ENCODE measurements at regions not wholly inside any gene's neighbourhood (a gene's known extent, or its start where the extent isn't known, plus 50 kb on each side); places are given as distances from the start of the nearest gene placed in this dataset.

DNA sequence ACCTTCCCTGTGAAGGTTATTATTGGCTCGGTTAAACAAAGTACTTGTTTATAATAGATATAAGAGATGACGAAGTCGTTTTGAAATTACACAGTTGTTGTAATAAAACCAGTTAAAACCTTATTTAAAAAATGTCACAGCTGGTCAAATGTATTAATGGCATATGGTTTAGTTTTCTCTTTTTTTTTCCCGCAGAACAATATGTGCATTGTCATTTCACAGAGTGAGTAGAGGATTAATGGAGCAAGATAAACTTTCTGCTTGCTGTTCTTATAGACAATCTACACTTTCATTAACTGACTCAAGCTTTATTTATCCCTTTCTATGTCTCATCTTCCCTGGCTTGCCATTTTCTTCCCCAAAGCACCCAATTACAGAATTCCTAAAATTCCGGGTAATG is 404.3 kb upstream of the NPVF start:
- no peak for DNase-seq (ENCODE audit: low spot score)

DNA sequence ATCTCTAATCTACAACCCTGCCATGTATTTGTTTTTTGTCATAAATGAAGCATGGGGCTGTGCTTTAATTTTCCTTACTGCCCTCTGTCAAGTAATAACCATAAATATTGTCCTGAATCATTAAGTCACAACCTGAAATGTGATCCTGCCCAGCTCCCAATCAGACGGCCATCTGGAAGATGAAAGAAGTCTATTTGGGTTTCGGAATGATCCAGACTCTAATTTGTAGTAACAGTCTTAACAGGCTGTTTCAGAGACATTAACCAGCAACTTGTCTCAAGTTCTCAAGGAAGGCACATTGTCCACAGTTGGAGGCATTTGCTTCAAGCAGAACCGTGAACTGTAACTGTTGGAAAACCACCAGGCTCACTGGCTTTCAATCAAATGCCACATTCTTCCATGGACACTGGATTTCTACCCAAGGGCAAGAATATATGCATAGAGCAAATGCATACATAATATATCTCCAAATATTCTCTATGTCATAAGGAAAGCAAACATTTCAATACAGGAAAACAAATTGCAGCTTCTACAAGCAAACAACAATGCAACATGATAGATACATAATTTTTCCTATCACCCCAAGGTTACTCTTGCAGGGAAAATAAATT is 405.2 kb upstream of the NPVF start:
- no peak for DNase-seq (ENCODE audit: low spot score)

DNA sequence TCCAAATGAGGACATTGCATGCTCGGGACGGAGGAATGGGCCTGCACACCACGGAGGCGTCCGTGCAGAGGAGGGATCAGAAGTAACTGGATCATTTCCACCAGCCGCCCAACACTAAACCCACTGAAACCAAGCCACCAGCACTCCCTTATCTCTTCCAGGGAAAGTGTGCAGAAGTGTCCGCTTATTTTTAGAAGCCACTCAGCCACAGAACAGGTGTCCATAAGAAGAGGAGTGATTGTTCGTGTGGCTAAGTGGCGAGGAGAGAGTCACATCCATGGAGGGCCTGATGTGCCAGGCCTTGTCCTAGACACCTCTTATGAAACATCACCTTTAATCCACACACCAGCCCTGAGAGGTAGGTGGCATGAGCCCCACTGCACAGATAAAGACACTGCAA is 407.9 kb upstream of the NPVF start:
- DNase-seq (ENCODE audit: low spot score): no peak

DNA sequence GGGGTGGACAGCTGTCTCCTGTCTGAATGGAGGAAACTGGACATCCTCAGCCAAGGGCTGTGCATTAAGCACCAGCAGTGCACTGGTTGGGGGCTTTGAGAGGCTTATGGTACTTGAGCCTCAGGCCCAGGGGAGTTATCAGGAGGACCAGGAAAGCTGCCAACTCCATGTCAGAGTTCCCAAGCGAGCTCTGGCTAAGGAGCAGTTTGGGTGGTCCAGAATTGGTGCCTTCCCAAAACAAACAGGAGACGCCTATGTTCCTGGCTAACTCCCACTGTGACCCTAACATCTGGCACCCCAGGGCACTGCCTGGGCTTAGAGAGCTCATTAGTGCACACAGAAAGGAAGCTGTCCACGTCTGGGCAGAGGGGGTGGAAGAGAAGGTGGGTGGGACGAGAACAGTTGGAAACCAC is 408.6 kb upstream of the NPVF start:
- no peak for DNase-seq (ENCODE audit: low spot score)

DNA sequence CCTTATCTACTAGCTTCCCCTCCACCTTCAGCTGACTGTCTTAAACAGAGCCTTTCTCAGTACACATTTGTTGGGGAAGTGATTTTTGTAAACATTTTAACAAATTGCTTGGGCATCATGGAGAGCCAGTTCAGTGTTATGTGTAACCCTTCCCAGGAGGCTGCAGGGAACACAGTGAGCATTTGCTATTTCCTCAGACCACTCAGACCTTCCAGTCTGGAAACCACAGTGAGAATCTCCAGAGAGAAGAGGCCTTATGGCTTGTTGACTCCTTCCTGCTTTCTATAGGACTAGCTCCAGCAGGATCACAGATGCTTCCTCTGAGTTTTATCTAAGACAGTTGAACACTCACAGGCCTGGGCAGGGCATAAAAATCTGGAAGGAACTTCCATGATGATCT is 409.8 kb upstream of the NPVF start:
- no peak for DNase-seq (ENCODE audit: low spot score)

DNA sequence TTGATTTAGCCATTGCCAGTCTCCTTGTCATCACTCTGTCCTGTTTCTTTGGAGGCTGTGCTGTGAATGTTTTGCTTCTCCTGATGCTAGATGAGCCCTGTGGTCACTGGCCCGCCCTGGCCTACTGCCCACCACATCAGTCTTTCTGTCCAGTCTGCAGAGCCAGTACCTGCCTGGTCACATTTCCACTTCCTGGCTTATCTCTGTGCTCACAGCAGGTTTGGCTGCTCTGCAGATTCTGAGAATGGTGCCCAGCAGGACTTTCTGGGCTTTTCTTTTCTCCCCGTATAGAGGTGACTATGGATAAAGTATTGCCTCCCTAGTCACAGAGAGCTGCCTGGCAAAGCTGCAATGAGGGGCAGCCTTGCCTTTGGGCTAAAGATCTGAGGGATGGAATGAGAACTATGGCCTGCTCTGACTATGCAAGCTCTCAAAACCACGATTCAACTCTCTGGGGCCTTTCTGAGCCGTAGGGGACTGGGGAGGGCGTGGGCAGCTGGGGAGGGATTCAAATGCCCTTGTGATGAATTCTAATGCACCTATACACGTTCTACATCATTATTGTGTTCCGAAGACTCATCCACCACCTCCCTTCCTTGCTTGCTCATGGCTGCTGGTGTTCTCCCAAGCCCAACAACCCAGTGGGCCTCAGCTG is 410.4 kb upstream of the NPVF start:
- DNase-seq (ENCODE audit: low spot score): no peak

DNA sequence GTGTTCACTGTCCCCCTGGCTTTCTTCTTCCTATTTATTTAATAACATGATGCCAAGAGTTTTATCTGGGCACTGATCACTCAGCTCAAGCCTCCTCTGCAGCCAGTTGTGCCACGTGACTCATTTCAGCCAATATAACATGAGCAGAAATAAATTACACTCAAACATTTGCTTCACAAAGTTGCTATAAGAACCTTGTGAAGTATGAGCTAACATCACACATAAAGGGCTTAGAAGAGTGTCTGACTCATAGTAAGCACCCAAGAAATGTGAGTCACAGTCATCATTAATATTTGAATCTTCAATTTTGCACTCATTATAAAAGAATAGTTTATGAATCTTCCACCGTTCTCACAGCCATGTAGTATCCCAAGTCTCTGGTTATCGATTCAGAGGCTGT is 414.6 kb upstream of the NPVF start:
- DNase-seq (ENCODE audit: low spot score): no peak

DNA sequence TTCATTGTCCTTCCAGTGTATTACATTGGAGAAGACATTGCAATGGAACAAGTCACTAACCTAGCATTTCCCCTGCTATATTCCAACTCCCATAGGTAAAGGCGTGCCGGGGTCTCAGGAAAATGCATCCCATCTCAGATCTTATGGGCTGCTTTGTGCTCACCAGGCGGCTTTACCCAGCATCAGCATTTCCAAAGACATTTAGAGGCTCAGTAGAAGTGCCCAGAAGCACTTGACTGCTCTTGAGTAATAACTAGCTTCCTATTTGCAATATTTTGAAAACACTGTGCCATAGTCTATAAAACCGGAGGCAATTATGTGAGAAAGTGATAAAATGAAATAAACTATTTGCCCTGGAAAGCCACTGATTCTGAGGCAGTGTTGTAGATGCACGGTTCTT is 415.0 kb upstream of the NPVF start:
- DNase-seq (ENCODE audit: low spot score): no peak

DNA sequence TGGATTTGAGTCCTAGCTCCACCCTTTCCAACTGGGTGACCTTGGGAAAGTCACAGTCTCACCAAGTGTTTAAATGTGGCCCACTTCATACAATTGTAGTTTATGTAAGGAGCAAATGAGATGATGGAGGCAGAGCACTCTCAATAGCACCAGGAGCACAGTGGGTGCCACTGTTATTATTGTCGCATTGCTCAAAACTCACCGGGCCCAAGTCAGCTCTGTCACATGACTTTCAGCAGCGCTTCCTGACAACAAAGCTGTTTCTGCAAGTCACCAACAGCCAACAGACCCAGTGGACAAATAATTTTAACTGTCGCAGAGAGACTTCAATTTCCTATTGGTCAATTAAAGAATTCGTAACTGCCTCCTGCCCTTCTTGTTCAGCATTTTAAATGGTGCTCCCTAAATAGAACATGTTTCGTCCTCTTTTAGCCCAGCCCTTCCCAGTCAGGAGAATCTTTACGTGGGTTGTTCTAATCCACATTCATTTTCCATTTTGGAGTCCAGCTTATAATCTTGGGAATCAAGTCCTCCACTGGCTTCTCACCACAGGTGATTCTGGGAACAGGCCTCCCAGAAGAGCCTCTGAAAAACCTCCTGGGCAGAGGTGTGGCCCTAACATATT is 415.6 kb upstream of the NPVF start:
- no peak for DNase-seq (ENCODE audit: low spot score)

DNA sequence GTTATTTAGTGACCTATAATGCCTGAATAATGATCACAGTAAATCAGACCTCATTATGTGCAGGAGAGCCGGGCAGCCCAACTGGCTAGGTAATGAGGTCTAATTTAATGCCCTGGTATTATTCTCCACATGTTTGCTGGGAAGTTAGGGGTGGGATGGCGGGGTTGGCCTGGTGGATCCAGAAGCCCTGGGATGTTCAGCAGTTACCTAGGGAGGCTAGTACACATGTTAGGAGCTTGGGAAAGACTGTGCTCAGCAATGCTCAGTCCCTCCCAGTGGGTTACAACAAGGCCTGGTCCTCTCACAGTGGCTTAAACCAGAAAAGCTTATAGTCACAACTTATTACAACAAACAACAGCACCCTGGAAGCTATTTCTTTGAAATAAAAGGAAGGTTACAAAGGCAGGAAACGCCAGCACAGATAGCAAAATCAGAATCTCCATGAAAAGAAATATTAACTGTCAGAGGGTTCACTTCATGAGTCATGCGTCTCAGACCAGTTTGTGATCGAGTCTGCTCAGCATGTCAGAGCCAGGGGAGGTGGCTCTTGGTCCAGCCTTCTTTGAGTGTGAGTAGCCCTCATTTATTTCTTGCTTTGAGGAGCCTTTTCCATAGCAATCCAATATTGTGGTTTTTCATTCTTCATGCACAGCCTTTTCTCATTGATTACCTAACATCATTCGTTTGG is 418.6 kb upstream of the NPVF start:
- no peak for DNase-seq (ENCODE audit: low spot score)

DNA sequence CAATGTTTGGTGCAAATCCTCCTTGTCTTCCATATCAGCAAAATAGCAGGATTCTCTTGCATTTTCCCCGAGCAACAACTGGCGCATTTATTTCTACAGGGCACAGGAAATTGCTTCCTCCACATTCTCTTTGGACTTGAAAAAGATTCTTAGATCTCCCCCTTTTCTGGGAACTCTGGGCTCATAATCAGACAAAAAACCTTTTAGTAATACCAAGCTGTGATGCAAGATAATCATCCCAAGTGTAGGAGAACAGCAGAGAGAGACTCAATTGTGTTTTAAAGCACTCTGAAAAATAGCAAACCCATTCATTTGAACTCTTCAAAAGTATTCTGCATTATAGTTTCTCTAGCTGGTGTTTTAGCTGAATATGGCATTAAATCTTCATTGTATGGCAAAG is 419.6 kb upstream of the NPVF start:
- no peak for DNase-seq (ENCODE audit: low spot score)

DNA sequence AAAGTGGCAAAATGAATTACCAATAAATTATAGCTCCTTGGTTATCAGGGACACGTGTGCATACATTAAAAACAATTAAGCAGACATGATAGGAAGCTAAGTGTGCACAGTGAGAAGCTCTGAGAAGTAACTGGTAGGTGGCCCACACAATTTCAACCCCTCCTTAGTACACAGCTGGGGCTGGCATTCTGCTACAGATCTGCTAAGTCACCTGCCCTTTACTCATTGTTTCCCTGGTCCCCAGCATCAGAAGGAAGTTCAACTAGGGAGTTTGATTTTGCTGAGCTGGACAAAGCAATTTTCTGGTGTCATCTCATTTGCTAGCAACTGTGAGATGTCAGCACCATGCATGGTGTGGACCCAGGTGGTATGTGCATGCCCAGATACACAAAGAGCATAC is 424.1 kb upstream of the NPVF start:
- no peak for DNase-seq (ENCODE audit: low spot score)

DNA sequence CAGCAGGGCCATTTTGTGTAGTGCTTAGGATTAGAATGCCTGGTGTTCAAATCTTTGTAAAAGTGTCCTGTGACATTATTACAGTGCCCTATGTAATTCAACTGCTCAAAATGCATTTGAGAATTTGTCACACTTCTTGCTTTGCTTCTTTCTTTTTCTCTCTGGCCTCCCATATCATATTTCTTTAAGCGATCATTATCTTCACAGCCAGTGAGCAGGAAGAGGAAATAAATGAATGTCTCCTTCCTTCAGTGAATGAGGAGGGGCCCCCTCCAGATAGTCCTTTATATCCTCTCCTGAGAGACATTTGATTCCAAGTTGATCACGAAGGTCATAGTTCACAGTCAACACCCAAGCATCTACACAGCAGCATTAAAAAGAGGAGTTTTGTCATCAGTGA is 425.1 kb upstream of the NPVF start:
- DNase-seq (ENCODE audit: low spot score): no peak

DNA sequence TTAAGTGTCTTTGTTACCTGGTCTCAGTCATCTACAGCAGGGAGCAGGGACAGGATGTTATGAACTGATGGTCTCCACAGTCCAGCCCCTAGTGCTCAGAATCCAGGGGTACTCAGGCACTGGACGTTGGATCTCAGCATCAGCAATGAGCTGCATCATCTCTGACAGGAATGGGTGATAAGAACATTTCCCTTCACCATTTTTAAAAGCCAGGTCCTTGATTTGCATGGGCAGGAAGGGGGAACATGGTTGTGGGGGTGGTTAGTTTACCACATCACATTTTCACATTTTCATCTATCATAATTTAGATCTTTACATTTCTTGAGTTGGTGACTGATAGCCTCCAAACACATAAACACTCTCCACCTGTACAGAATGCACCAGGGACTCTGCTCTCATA is 427.8 kb upstream of the NPVF start:
- DNase-seq (ENCODE audit: low spot score): no peak

DNA sequence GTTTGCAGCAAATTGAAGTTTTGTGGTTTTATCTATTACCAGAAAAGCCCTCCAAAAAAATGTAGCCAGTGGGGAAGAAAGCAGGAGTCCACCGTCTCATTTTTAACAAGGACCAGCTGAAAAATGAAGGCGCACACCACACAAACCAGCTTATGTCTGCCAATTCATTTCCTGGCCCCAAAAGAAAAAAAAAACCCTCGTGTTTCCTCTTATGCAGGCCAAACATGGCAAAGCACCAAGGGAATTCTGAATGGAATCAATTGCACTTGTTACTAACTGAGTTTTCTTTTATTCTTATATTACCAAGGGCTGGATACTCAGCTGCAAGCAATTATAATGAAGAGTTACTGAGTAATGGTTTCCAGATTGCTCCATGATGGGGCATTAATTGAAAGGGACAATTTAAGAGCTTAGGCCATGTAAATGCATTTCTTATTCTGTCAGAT is 428.3 kb upstream of the NPVF start:
- no peak for DNase-seq (ENCODE audit: low spot score)

DNA sequence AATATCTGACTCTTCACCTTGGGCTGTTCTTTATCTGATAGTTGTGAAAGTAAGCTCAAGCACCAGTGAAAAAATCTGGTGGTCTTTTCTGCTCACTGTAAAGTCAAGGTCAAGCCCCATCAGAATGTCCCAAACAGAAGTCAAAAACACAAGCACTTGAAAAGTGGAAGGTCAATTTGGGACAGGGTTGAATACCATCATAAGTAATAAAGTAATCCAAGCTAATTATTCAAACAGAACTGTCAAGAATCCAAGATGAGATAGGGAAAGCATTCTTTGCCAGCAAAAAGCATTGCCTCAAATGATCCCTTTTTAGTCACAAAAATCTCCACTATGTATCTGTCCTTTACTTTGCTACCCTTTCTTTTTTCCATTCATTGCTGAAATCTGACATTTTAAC is 430.1 kb upstream of the NPVF start:
- no peak for DNase-seq (ENCODE audit: low spot score)

DNA sequence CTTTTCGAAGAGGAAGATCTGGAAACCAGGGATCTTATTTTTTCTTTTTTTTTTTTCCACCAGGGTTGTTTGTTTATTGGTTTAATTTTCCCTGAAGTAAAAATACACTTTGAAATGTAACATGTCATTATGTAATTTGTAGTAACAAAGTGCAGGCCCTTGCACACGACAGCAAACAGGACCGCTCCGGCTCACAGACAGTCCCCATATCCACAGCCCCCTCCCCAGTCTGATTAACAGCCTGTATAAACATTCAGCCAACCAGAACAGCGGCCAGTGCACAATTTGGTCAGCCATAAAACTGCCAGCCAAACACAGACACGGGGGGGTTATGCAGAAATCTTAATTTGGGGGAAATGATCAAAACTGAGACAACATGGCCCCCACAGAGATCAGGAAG is 431.6 kb upstream of the NPVF start:
- DNase-seq (ENCODE audit: low spot score): no peak

DNA sequence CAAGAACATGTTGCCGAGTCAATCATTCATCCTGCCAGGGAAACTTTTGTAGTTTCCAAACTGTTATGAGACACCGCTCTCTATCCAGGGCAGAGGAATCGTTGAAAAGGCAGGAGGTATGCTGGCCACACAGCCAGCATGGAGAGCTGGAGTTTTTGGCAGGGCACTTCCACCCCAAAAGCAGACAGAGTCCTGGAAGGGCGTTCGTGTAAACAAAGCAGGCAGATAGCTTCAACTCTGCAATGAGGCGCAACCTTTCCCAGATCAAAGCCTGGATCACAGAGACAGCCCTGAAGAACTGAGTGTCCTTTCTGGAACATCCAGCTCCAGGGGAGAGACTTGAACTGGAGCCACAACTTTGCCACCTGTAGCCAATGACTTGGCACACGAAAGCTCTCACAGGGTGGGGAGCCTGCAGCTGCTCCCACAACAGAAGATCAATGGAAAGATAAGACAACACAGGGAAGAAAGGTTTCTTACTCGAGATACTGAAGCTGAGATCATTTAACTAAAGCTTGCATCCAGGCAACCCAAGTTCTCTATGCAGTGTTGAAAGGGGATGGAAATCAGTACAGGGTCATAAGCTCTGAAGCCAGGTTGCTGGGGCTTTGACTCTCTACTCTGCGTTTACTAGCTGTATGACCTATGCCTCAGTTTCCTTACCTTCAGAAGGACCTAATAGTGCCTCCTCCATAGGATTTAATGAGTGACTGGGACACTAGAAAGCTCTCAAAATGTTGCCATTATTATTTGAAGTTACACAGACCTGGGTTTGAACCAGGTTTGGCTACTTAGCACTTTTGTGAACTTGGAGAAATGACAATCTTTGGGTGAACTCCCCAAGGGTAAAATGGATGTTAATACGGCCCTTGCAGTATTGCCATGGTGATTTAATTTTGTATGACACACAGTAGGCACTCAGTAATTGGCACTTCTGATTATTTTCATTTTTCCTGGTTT is 434.8 kb upstream of the NPVF start:
- no peak for DNase-seq (ENCODE audit: low spot score)

DNA sequence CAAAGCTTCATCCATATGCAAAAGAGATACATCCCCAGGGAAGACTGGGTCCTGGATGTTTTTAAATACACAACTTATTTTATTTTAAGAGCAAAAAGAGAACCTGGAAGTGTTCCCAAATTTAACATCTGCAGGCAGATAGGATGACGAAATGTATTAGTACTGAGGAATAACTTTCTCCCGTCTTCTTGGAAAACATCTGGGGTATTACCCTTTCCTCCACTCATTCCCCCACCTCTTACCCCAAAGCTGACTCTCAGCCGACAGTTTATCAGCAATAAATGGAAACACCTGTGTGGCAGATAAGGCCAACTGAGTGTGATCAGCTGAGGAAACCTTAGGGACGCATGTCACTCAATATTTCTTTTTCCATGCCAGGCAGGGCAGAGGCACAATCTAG is 435.6 kb upstream of the NPVF start:
- DNase-seq (ENCODE audit: low spot score): no peak

DNA sequence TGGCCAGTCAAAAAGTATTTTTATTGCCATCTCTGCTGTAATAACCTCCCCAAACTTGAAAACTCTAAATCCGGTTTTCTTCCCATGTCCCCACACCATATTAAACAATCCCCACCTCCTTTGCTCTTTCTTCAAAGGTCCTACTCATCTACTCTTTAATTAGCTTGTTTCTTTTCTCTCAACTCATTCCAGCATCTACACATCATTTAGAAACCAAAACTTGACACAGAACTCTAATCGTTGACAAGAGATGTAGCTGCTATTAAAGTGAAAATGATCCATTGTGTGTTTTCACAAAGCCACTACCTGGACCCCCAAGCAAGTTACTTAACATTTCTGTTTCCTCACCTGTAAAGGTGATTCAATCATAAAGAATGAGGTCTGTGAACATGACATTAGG is 436.3 kb upstream of the NPVF start:
- DNase-seq (ENCODE audit: low spot score): no peak

DNA sequence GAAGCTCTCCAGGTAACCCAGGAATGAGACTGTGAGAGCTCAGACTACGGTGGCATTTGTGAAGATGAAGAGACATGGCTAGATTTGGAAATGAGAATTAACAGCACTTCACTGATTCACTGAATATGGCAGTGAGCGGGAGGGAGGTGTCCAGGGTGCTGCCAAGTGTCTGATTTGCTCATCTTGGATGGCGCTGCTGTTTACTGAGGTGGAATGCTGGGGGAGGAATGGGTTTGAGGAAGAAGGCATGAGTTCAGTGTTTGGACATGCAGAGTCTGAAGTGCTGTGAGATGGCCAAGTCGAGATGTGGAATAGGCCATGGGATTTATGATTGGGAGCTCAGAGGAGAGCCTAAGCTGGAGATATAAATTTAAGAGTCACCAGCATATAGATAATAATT is 437.1 kb upstream of the NPVF start:
- no peak for DNase-seq (ENCODE audit: low spot score)
